Mucosa of rectum (tissue), 2 donors: ENCODE measurements at regions not wholly inside any gene's neighbourhood (a gene's known extent, or its start where the extent isn't known, plus 50 kb on each side); places are given as distances from the start of the nearest gene placed in this dataset.
"Not testable (repeated sequence)": the region's sequence is repeated elsewhere in the genome, so short reads cannot be mapped to it uniquely, and the experiment has no call there.

Experiments
- H3K27ac ChIP-seq, 2 donors: one replicate each; pipeline ENCODE4 v1.7.0; 2013; ENCODE audit warnings: inconsistent platforms in 2 of 2, low read depth in 2 of 2, low read length in 2 of 2
- H3K27me3 ChIP-seq, 2 donors: one replicate each; pipeline ENCODE4 v1.7.0; 2013; ENCODE audit warnings: low read length in 2 of 2; ENCODE audit not compliant: control insufficient read depth in 2 of 2, insufficient read depth in 2 of 2
- H3K36me3 ChIP-seq, 2 donors: one replicate each; pipeline ENCODE4 v1.7.0; 2013; ENCODE audit warnings: low read length in 2 of 2; ENCODE audit not compliant: control insufficient read depth in 2 of 2, insufficient read depth in 2 of 2
- H3K4me1 ChIP-seq, 2 donors: one replicate each; pipeline ENCODE4 v1.7.0; 2013; ENCODE audit warnings: low read length in 2 of 2, mild to moderate bottlenecking in 1 of 2; ENCODE audit not compliant: control insufficient read depth in 2 of 2, insufficient read depth in 2 of 2
- H3K4me3 ChIP-seq, 2 donors: one replicate each; pipeline ENCODE4 v1.7.0; 2013; ENCODE audit warnings: low read length in 2 of 2
- H3K9ac ChIP-seq, 2 donors: one replicate each; pipeline ENCODE4 v1.7.0; 2013; ENCODE audit warnings: low read length in 2 of 2, low read depth in 1 of 2, mild to moderate bottlenecking in 1 of 2
- H3K9me3 ChIP-seq, 2 donors: one replicate each; pipeline ENCODE4 v1.7.0; 2013; ENCODE audit warnings: low read length in 2 of 2; ENCODE audit not compliant: control insufficient read depth in 2 of 2
- donor health status: healthy.
- donor health status: Normal muscosa, but diverticular disease.

GRCh38 chr13:111630406-111630805 lies 310.0 kb downstream of the TEX29 start:
- Histone ChIP-seq H3K4me3 (no peak overlapping the region), H3K27me3 (no peaks in the 10 kb centered on the region), H3K4me1 (no peaks in the 10 kb centered on the region), H3K9me3 (no peaks in the 10 kb centered on the region), H3K27ac (no peak overlapping the region), H3K9ac (no peak overlapping the region), H3K36me3 (no peaks in the 10 kb centered on the region)

GRCh38 chr13:111631271-111631670 lies 310.8 kb downstream of the TEX29 start:
- not testable (repeated sequence) for H3K36me3 ChIP-seq, H3K9me3 ChIP-seq, H3K9ac ChIP-seq, H3K27ac ChIP-seq, H3K4me1 ChIP-seq, H3K27me3 ChIP-seq, H3K4me3 ChIP-seq

DNA sequence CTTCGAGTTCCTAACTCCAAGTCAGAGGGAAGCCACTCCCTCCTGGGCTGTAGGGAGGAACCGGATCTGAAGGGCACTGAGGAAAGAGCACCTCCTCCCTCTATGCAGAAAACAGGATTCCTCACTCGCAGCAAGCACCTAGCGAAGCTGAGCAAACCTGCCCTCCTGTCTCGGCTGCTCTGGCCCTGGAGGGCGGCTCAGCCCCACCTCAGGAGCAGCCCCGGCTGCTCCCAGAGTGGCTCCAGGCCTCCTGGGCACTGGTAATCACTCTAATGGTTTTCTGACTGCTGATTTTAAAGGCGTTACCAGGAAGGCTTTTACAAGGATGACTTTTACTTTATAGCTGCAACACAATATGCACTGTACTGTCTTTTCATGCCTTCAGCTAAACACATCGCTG lies 312.5 kb downstream of the TEX29 start:
- no peak overlapping the region for H3K27ac ChIP-seq
- no peaks in the 10 kb centered on the region for H3K27me3 ChIP-seq

DNA sequence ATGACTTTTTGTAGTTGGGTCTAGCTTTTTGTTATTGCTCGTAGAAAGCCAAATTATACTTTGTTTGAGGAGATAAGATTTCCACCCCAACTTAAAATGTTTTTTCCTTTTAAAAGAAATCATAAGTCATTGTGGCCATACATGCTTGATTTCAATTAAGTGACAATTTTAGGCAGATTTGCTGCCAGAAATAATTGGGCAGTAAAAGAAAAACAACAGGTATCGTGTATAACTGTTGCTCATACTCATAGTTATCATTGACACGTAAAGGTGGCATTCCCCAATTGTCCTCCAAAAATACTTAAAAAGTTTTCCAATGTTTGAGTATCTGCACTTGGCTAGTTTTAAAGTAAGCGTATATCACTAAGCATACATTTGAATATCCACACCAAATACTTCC lies 313.0 kb downstream of the TEX29 start:
- Histone ChIP-seq H3K4me3 (no peak overlapping the region), H3K9me3 (no peaks in the 10 kb centered on the region), H3K36me3 (no peaks in the 10 kb centered on the region), H3K4me1 (no peaks in the 10 kb centered on the region), H3K27me3 (no peaks in the 10 kb centered on the region), H3K27ac (no peak overlapping the region), H3K9ac (no peak overlapping the region)

More for the DNA sequence above, 312.5 kb downstream of the TEX29 start:
- H3K9ac ChIP-seq: no peak overlapping the region
- H3K36me3 ChIP-seq: no peaks in the 10 kb centered on the region
- no peaks in the 10 kb centered on the region for H3K9me3 ChIP-seq
- H3K4me1 ChIP-seq: no peaks in the 10 kb centered on the region
- H3K4me3 ChIP-seq: no peak overlapping the region

GRCh38 chr13:111634410-111634809 lies 314.0 kb downstream of the TEX29 start:
- Histone ChIP-seq H3K36me3 (no peaks in the 10 kb centered on the region), H3K4me3 (no peak overlapping the region), H3K9ac (no peak overlapping the region), H3K4me1 (no peaks in the 10 kb centered on the region), H3K9me3 (no peaks in the 10 kb centered on the region), H3K27me3 (no peaks in the 10 kb centered on the region), H3K27ac (no peak overlapping the region)

- H3K4me3 ChIP-seq: no peak overlapping the region
- no peaks in the 10 kb centered on the region for H3K4me1 ChIP-seq
- H3K9ac ChIP-seq: no peak overlapping the region
- H3K27me3 ChIP-seq: no peaks in the 10 kb centered on the region
- no peak overlapping the region for H3K27ac ChIP-seq
- H3K36me3 ChIP-seq: no peaks in the 10 kb centered on the region
- no peaks in the 10 kb centered on the region for H3K9me3 ChIP-seq
Measured at GRCh38 chr13:111636271-111636670, 315.8 kb downstream of the TEX29 start.

DNA sequence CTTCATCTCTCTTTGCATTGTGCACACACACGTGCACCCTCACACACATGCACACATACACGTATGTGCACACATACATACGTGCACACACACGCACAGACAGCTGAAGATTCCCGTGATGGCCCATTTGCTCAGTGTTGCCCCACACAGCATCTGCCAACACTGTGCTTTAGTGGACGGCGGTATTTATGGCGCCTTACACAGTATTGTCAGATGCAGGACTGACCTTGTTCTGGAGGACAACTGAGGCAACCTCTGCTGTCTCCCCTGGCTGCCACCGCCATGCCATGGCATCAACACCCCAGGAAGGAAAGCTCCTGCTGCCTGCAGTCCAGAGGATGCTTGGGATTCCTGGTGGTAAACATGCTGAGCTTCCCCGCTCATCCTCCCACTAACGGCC lies 316.4 kb downstream of the TEX29 start:
- Histone ChIP-seq H3K4me3 (no peak overlapping the region), H3K9ac (no peak overlapping the region), H3K27me3 (no peaks in the 10 kb centered on the region), H3K27ac (no peak overlapping the region), H3K4me1 (no peaks in the 10 kb centered on the region), H3K9me3 (no peaks in the 10 kb centered on the region), H3K36me3 (no peaks in the 10 kb centered on the region)

DNA sequence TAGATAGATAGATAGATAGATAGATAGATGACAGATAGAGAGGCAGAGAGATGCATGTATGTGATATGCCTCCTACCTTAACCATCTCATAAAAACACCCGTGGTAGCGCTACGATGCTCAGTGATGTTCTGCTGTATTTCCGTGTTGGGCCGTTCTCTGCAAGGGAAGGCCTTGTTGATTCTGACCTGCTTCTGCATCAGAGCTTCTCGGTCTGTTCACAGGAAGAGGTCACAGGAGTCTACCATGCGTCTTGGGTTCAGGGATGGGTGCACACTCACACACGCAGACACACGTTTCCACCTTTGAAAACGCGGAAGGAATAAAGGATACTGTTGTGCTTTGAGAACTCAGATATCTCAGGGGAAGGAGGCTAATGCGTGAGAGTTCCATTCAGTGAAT lies 316.9 kb downstream of the TEX29 start:
- H3K27me3 ChIP-seq: no peaks in the 10 kb centered on the region
- H3K4me1 ChIP-seq: no peaks in the 10 kb centered on the region
- no peaks in the 10 kb centered on the region for H3K36me3 ChIP-seq
- H3K9me3 ChIP-seq: no peaks in the 10 kb centered on the region
- H3K4me3 ChIP-seq: no peak overlapping the region
- H3K9ac ChIP-seq: no peak overlapping the region
- no peak overlapping the region for H3K27ac ChIP-seq

GRCh38 chr13:111638233-111638632 lies 317.8 kb downstream of the TEX29 start:
- no peak overlapping the region for H3K4me3 ChIP-seq
- H3K27me3 ChIP-seq: no peaks in the 10 kb centered on the region
- H3K9ac ChIP-seq: no peak overlapping the region
- H3K36me3 ChIP-seq: no peaks in the 10 kb centered on the region
- no peaks in the 10 kb centered on the region for H3K4me1 ChIP-seq
- H3K9me3 ChIP-seq: no peaks in the 10 kb centered on the region
- H3K27ac ChIP-seq: no peak overlapping the region

- no peaks in the 10 kb centered on the region for H3K9me3 ChIP-seq
- no peaks in the 10 kb centered on the region for H3K27me3 ChIP-seq
- H3K36me3 ChIP-seq: no peaks in the 10 kb centered on the region
- no peak overlapping the region for H3K4me3 ChIP-seq
- H3K27ac ChIP-seq: no peak overlapping the region
- H3K4me1 ChIP-seq: no peaks in the 10 kb centered on the region
- H3K9ac ChIP-seq: no peak overlapping the region
Measured at GRCh38 chr13:111639196-111639705, 318.8 kb downstream of the TEX29 start.

- H3K36me3 ChIP-seq: no peaks in the 10 kb centered on the region
- H3K27ac ChIP-seq: no peak overlapping the region
- no peak overlapping the region for H3K9ac ChIP-seq
- H3K4me3 ChIP-seq: no peak overlapping the region
- H3K4me1 ChIP-seq: no peaks in the 10 kb centered on the region
- H3K27me3 ChIP-seq: no peaks in the 10 kb centered on the region
- H3K9me3 ChIP-seq: no peaks in the 10 kb centered on the region
Measured at GRCh38 chr13:111640006-111640405, 319.6 kb downstream of the TEX29 start.
